ENCODE measurements at regions not wholly inside any gene's neighbourhood (a gene's known extent, or its start where the extent isn't known, plus 50 kb on each side); places are given as distances from the start of the nearest gene placed in this dataset.

GRCh38 chr13:102965802-102966201 is 100.4 kb downstream of the SLC10A2 start (continued):
- no peak for TF ChIP-seq ZNF318 (IDR thresholded peaks at IDR 0.05; ENCODE audit: borderline replicate concordance in 1 of 2, low read depth in 1 of 2)

GRCh38 chr13:102962430-102962829 is 103.8 kb downstream of the SLC10A2 start:
- Histone ChIP-seq H3K9ac (ENCODE audit: insufficient read depth in 1 of 2, low read depth in 2 of 2, low read length in 2 of 2) (no peak overlapping the region), H3K9me1 (ENCODE audit: control insufficient read depth, insufficient read depth, low read length) (no peaks in the 10 kb centered on the region), H3K4me3 (no peak overlapping the region), H2AFZ (ENCODE audit: low read depth, low read length) (no peak overlapping the region), H3K36me3 (ENCODE audit: control insufficient read depth, insufficient read depth, low read length) (no peaks in the 10 kb centered on the region), H3K27me3 (ENCODE audit: control insufficient read depth in 2 of 2, insufficient read depth in 2 of 2, low read length in 2 of 2) (no peaks in the 10 kb centered on the region), H3K4me1 (replicated peaks in 1 of 2; ENCODE audit: control insufficient read depth in 2 of 2, insufficient read depth in 2 of 2, low read length in 2 of 2) (no peaks in the 10 kb centered on the region), H3K27ac (ENCODE audit: extremely low read depth, low read depth, low read length) (no peak overlapping the region), H3K4me2 (ENCODE audit: insufficient read depth, low read length) (no peak overlapping the region), H4K20me1 (replicated peaks; ENCODE audit: control insufficient read depth, insufficient read depth, low read length) (no peaks in the 10 kb centered on the region), H3K79me2 (ENCODE audit: control insufficient read depth, insufficient read depth, low read length) (no peaks in the 10 kb centered on the region), H3K9me3 (replicated peaks; ENCODE audit: control insufficient read depth, insufficient read depth, low read depth, low read length) (no peaks in the 10 kb centered on the region)
- in situ Hi-C loops (cut with MboI) (no loop called here), intact Hi-C loops (cut with micrococcal nuclease) (no loop called here)
- POLR2A ChIA-PET = no interaction called here
- DNase-seq (ENCODE audit: extremely low read depth in 1 of 4, low spot score in 3 of 4) (no peak), ATAC-seq (no peak), FAIRE-seq (no peak)
- BruUV-seq (replicated peaks) = no TSS peak
- WGBS (ENCODE audit: insufficient coverage, low coverage, missing lambda C conversion rate) = 0% methylated on average over 2 of the region's 2 CpGs
- CTCF ChIA-PET (ENCODE audit: low intra/inter-chr PET ratio) = no interaction called here
- TF ChIP-seq NBN (IDR thresholded peaks at IDR 0.05; ENCODE audit: low read depth) (no peak), ZBTB12 (CRISPR knock-in tag; IDR thresholded peaks at IDR 0.05) (no peak), ZNF589 (CRISPR knock-in tag; IDR thresholded peaks at IDR 0.05; ENCODE audit: low read depth) (no peak), KLF10 (CRISPR knock-in tag; IDR thresholded peaks at IDR 0.05) (no peak), SMC3 (conservative IDR thresholded peaks at IDR 0.05; ENCODE audit: insufficient read depth, low read depth, low read length) (no peak), BDP1 (IDR thresholded peaks at IDR 0.05; ENCODE audit: insufficient read depth, insufficient read length) (no peak), SRSF7 (optimal IDR thresholded peaks at IDR 0.05; ENCODE audit: low read depth, low read length) (no peak), HDAC3 (IDR thresholded peaks at IDR 0.05; ENCODE audit: borderline replicate concordance, partially characterized antibody) (no peak), CBX1 (IDR thresholded peaks at IDR 0.05; ENCODE audit: low read depth) (no peak), ZNF280B (CRISPR knock-in tag; IDR thresholded peaks at IDR 0.05) (no peak)

Data from K562 (cell line).